Ishikawa (cell line): ENCODE measurements at regions not wholly inside any gene's neighbourhood (a gene's known extent, or its start where the extent isn't known, plus 50 kb on each side); places are given as distances from the start of the nearest gene placed in this dataset.

Source experiments
- CREB1 ChIP-seq: IDR thresholded peaks from 2 replicates; pipeline ENCODE4 v1.6.1; 2012; ENCODE audit warnings: low read depth
- RAD21 ChIP-seq: IDR thresholded peaks from 2 replicates; pipeline ENCODE4 v1.6.1; 2012; ENCODE audit warnings: low read depth
- TEAD4 ChIP-seq: IDR thresholded peaks from 2 replicates; pipeline ENCODE4 v1.6.1; 2012
- TF ChIP-seq, protein P1 (sequence below): IDR thresholded peaks from 2 replicates; pipeline ENCODE4 v1.6.1; 2012

DNA sequence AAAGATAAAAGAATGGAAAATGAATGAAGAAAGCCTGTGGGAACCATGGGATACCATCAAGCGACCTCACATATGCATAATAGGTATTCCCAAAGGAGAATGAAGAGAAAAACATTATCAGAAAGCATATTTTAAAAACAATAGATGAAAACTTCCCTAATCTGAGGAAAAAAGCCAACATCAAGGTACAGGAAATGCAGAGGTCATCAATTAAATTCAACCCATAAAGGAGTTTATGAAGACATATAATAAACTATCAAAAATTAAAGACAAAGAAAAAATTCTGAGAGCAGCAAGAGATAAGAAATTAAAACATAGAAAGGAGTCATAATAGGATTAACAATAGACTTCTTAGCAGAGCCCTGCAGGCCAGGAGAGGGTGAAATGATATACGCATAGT, 397.5 kb downstream of the GPM6A start:
- TF ChIP-seq RAD21, result no peak
- TF ChIP-seq CREB1, result no peak
- TF ChIP-seq, protein P1, sequence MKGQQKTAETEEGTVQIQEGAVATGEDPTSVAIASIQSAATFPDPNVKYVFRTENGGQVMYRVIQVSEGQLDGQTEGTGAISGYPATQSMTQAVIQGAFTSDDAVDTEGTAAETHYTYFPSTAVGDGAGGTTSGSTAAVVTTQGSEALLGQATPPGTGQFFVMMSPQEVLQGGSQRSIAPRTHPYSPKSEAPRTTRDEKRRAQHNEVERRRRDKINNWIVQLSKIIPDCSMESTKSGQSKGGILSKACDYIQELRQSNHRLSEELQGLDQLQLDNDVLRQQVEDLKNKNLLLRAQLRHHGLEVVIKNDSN, result no peak
- TF ChIP-seq TEAD4, result no peak
